WERI-Rb-1 (cell line): ENCODE measurements at regions not wholly inside any gene's neighbourhood (a gene's known extent, or its start where the extent isn't known, plus 50 kb on each side); places are given as distances from the start of the nearest gene placed in this dataset.

Experiments
- DNase-seq: peaks from one replicate; pipeline ENCODE4 v3.0.0-alpha.2; 2020
- H3K27ac ChIP-seq: fragments of 250-450 bp; sonication (Bioruptor Pico); 2 replicates; pipeline ENCODE4 v1.5.1; 2020; ENCODE audit warnings: mild to moderate bottlenecking, moderate library complexity
- H3K27me3 ChIP-seq: fragments of 250-450 bp; sonication (Bioruptor Pico); 2 replicates; pipeline ENCODE4 v1.5.1; 2021; ENCODE audit warnings: mild to moderate bottlenecking, low read depth, moderate library complexity; ENCODE audit not compliant: insufficient read depth, severe bottlenecking
- H3K36me3 ChIP-seq: fragments of 250-450 bp; sonication (Bioruptor Pico); 2 replicates; pipeline ENCODE4 v1.5.1; 2020; ENCODE audit warnings: mild to moderate bottlenecking, moderate library complexity
- H3K4me3 ChIP-seq: 2 replicates; pipeline ENCODE4 v1.5.1; 2011; ENCODE audit warnings: low read depth, mild to moderate bottlenecking, control low read depth, low read length
- H3K9me3 ChIP-seq: fragments of 250-450 bp; sonication (Bioruptor Pico); 2 replicates; pipeline ENCODE4 v1.5.1; 2021; ENCODE audit warnings: mild to moderate bottlenecking, moderate library complexity; ENCODE audit not compliant: severe bottlenecking
- TF ChIP-seq, protein P1 (sequence below): IDR thresholded peaks from 2 replicates; pipeline ENCODE4 v1.5.1; 2011; ENCODE audit warnings: low read depth, mild to moderate bottlenecking, control low read depth, inconsistent platforms, low read length

DNA sequence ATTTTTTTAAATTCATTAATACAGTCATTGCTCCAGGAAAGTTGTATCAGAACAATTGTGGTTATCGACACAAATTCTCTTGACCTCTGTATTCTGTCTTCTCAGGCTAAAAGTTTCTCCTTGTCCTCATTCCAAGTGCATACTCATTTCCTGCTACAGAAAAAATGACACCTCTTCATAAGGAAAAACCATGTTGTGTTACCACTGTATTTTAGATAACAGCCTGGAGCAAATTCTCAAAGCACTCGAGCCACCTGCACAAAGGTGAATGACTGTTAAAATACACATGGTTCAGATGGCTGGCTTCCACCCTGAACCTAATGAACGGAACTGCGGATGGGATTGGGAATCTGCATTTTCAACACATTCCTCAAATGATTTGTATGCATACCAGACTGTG, 586.5 kb downstream of the EPHA4 start:
- Histone ChIP-seq H3K9me3 (no peaks in the 10 kb centered on the region), H3K4me3 (no peak overlapping the region), H3K27ac (no peak overlapping the region), H3K27me3 (no peaks in the 10 kb centered on the region), H3K36me3 (no peaks in the 10 kb centered on the region)
- TF ChIP-seq, protein P1, sequence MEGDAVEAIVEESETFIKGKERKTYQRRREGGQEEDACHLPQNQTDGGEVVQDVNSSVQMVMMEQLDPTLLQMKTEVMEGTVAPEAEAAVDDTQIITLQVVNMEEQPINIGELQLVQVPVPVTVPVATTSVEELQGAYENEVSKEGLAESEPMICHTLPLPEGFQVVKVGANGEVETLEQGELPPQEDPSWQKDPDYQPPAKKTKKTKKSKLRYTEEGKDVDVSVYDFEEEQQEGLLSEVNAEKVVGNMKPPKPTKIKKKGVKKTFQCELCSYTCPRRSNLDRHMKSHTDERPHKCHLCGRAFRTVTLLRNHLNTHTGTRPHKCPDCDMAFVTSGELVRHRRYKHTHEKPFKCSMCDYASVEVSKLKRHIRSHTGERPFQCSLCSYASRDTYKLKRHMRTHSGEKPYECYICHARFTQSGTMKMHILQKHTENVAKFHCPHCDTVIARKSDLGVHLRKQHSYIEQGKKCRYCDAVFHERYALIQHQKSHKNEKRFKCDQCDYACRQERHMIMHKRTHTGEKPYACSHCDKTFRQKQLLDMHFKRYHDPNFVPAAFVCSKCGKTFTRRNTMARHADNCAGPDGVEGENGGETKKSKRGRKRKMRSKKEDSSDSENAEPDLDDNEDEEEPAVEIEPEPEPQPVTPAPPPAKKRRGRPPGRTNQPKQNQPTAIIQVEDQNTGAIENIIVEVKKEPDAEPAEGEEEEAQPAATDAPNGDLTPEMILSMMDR = no peak
- no peak for DNase-seq

DNA sequence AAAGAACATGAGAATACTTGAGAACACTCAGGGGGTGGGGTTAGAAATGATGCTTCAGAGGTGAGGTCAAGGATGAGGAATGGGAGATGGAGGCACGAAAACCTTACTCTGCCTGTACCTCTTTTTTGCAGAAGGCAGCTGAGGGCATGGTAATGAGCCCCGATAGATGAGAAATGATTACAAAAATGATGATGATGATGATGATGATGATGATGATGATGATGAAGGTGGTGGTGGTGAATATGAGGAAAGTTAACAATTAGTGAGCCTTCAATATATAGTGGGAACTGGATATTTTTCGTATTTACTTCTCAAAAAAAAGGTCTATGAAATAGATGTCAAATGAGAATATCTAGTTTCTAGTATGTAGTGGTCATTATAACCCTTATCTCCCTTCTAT, 584.3 kb downstream of the EPHA4 start:
- Histone ChIP-seq H3K27ac (no peak overlapping the region), H3K9me3 (no peaks in the 10 kb centered on the region), H3K27me3 (no peaks in the 10 kb centered on the region), H3K36me3 (no peaks in the 10 kb centered on the region), H3K4me3 (no peak overlapping the region)
- TF ChIP-seq, protein P1 = no peak
- DNase-seq = no peak

DNA sequence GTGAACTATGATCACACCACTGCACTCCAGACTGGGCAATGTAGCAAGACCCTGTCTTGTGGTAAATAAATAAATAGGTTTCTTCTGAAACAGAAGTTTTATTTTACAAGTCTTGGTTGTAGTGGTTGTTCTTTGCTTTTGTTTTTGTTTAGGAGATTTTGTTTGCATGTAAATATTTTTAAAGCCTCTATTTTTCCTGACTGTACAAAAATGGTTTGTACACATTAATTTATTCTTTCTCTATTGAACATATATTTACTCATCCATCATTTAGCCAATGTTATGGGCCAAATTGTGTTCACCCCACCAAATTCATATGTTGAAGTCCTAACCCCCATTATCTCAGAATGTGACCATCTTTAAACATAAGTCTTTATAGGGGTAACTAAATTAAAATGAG, 580.1 kb downstream of the EPHA4 start:
- DNase-seq = no peak
- Histone ChIP-seq H3K4me3 (no peak overlapping the region), H3K27me3 (no peaks in the 10 kb centered on the region), H3K36me3 (no peaks in the 10 kb centered on the region), H3K9me3 (no peaks in the 10 kb centered on the region), H3K27ac (no peak overlapping the region)
- TF ChIP-seq, protein P1 = no peak

DNA sequence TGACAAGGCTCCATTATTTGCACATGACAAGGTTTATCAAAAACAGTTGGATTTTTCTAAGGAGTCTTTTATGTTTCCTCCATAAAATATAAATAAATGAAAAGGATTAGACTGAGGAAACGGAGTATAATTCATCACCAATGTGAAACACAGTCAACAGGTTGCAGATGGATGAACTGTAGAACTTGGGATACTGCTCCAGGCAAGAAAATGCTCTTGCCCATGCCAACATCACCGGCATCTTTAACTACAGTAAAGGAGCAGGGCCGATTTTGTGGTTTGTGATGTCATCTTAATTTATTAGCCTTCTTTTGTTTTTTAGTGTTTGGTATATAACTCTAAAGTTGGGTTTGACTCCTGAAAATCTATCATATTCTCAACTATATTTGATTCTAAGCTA, 577.3 kb downstream of the EPHA4 start:
- TF ChIP-seq, protein P1 = no peak
- Histone ChIP-seq H3K27ac (no peak overlapping the region), H3K36me3 (no peaks in the 10 kb centered on the region), H3K27me3 (no peaks in the 10 kb centered on the region), H3K9me3 (no peaks in the 10 kb centered on the region), H3K4me3 (no peak overlapping the region)
- DNase-seq = no peak

DNA sequence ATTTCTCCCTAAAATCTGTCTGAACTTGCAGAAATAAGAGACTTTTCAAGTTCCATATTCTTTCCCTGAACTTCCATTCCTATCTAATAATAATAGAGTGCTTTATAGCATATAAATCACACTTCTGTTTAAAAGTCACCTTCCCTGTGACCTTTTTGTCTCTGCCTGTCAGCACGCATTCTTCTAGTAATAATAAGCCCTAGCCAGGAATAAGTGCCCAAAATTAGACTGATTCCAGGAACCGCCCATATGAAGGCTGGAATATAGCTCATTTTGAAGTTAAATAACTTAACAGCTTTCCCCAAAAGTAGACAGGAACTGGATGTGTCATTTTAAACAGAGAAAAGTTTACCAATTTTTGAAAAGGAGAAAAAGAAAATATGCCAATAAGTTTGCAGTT, 576.5 kb downstream of the EPHA4 start:
- Histone ChIP-seq H3K27me3 (no peaks in the 10 kb centered on the region), H3K36me3 (no peaks in the 10 kb centered on the region), H3K27ac (no peak overlapping the region), H3K4me3 (no peak overlapping the region), H3K9me3 (no peaks in the 10 kb centered on the region)
- TF ChIP-seq, protein P1 = no peak
- no peak for DNase-seq

DNA sequence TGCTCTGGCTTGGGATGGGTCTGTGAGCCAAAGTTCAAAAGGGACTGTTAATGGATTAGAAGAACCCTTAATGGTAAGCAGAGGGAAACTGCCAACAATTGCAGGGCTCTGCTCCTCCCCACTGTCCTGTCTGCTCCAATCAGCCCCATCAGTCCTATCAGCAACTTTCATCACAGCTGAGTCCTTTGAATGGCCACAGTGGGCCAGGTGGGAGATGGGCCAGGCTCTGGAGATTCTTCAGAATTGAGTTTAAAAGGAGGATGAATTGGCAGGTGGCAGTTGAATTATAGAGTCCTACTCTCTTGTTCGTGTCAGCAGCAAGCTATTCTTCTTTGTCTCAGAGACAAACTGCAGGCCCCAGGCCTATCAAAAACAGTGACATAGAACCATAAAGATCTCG, 573.9 kb downstream of the EPHA4 start:
- no peak for DNase-seq
- H3K9me3 ChIP-seq = no peaks in the 10 kb centered on the region

More for the DNA sequence above, 573.9 kb downstream of the EPHA4 start:
- Histone ChIP-seq H3K27me3 (no peaks in the 10 kb centered on the region), H3K36me3 (no peaks in the 10 kb centered on the region), H3K27ac (no peak overlapping the region), H3K4me3 (no peak overlapping the region)
- TF ChIP-seq, protein P1 = no peak
